HepG2 (cell line): ENCODE measurements at regions not wholly inside any gene's neighbourhood (a gene's known extent, or its start where the extent isn't known, plus 50 kb on each side); places are given as distances from the start of the nearest gene placed in this dataset.

Experiments
- ETV6 ChIP-seq: sonication (generic); formaldehyde crosslinking; conservative IDR thresholded peaks from 2 replicates; pipeline ENCODE4 v1.4.0; 2020; ENCODE audit warnings: missing genetic modification reagents
- IRF2 ChIP-seq: IDR thresholded peaks from 2 replicates; pipeline ENCODE4 v1.6.1; 2018; ENCODE audit warnings: missing genetic modification reagents, missing compliant biosample characterization
- MAFK ChIP-seq, 2 experiments: IDR thresholded peaks in 1 of 2; conservative IDR thresholded peaks in 1 of 2; 2 replicates each; pipeline ENCODE4 v1.6.1; 2011; ENCODE audit warnings: improper control_type of control experiment in 2 of 2, low read length in 2 of 2
- PLRG1 ChIP-seq: fragments of 450-650 bp; conservative IDR thresholded peaks from 2 replicates; pipeline ENCODE4 v1.6.1; 2016
- ZNF335 ChIP-seq: sonication (generic); formaldehyde crosslinking; IDR thresholded peaks from 2 replicates; pipeline ENCODE4 v1.4.0; 2020; ENCODE audit warnings: missing genetic modification reagents
- ZNF530 ChIP-seq: sonication (generic); formaldehyde crosslinking; IDR thresholded peaks from 2 replicates; pipeline ENCODE4 v1.5.0; 2020; ENCODE audit warnings: low read depth, mild to moderate bottlenecking, missing genetic modification reagents

DNA sequence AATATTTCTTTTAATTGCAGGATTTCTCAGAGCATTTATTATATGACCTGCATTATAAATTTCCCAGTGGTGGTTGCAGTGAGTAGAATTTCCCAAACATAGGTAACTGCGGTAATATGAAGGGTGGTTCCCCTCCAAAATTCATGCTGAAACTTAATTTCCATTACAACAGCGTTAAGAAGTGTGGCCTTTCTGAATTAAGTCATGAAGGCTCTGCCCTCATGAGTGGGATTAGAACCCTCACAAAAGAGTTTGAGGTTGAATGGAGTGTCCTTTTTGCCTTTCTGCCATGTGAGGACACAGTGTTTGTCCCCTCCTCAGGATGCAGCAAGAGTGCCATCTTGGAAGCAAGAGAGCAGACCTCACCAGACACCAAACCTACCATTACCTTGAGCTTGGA, 233.6 kb downstream of the KTN1 start:
- TF ChIP-seq MAFK (conservative IDR thresholded peaks at IDR 0.05 in 1 of 2, IDR thresholded peaks at IDR 0.05 in 1 of 2; ENCODE audit: low read length in 2 of 2) = no peak
- no peak for TF ChIP-seq ETV6 (CRISPR knock-in tag)
- TF ChIP-seq IRF2 (CRISPR knock-in tag) = no peak
- no peak for TF ChIP-seq PLRG1
- no peak for TF ChIP-seq ZNF530
- no peak for TF ChIP-seq ZNF335 (CRISPR knock-in tag)
